Hepatocyte (in vitro differentiated cells): ENCODE measurements at regions not wholly inside any gene's neighbourhood (a gene's known extent, or its start where the extent isn't known, plus 50 kb on each side); places are given as distances from the start of the nearest gene placed in this dataset.
"Not testable (repeated sequence)": the region's sequence is repeated elsewhere in the genome, so short reads cannot be mapped to it uniquely, and the experiment has no call there.

Experiments used
- DNase-seq: peaks from one replicate; pipeline ENCODE4 v3.0.0-alpha.2; 2016; ENCODE audit warnings: low spot score
- H2AFZ ChIP-seq: fragments of 200-600 bp; sonication (generic); 2 replicates; pipeline ENCODE4 v1.6.0; 2016; ENCODE audit warnings: antibody characterized with exemption, mild to moderate bottlenecking
- H3K27ac ChIP-seq: fragments of 200-600 bp; sonication (generic); 2 replicates; pipeline ENCODE4 v1.5.1; 2016; ENCODE audit warnings: mild to moderate bottlenecking
- H3K27me3 ChIP-seq: fragments of 200-600 bp; sonication (generic); 2 replicates; pipeline ENCODE4 v1.6.1; 2016
- H3K36me3 ChIP-seq: fragments of 200-600 bp; sonication (generic); replicated peaks from 2 replicates; pipeline ENCODE4 v1.5.1; 2016; ENCODE audit warnings: low read depth; ENCODE audit not compliant: insufficient read depth
- H3K4me1 ChIP-seq: fragments of 200-600 bp; sonication (generic); 2 replicates; pipeline ENCODE4 v1.5.1; 2016; ENCODE audit warnings: mild to moderate bottlenecking, moderate library complexity; ENCODE audit not compliant: insufficient read depth
- H3K4me2 ChIP-seq: fragments of 200-600 bp; sonication (generic); 2 replicates; pipeline ENCODE4 v1.6.0; 2016
- H3K4me3 ChIP-seq: fragments of 200-600 bp; sonication (generic); 2 replicates; pipeline ENCODE4 v1.5.1; 2016; ENCODE audit warnings: mild to moderate bottlenecking
- H3K79me2 ChIP-seq: fragments of 200-600 bp; sonication (generic); 2 replicates; pipeline ENCODE4 v1.6.0; 2017; ENCODE audit warnings: mild to moderate bottlenecking
- H3K9me2 ChIP-seq: fragments of 200-600 bp; sonication (generic); replicated peaks from 2 replicates; pipeline ENCODE4 v1.6.0; 2017; ENCODE audit warnings: mild to moderate bottlenecking; ENCODE audit not compliant: insufficient read depth
- H3K9me3 ChIP-seq: fragments of 200-600 bp; sonication (generic); 2 replicates; pipeline ENCODE4 v1.5.1; 2016; ENCODE audit warnings: low read depth, mild to moderate bottlenecking
- H4K20me1 ChIP-seq: fragments of 200-600 bp; sonication (generic); 2 replicates; pipeline ENCODE4 v1.6.0; 2016; ENCODE audit warnings: mild to moderate bottlenecking; ENCODE audit not compliant: insufficient read depth, poor library complexity, severe bottlenecking
- WGBS: methylation state at CpG from one replicate; pipeline ENCODE4 v1.1.6; 2016; ENCODE audit warnings: low lambda C conversion rate; ENCODE audit errors: missing lambda C conversion rate; 5-methylcytosine and 5-hydroxymethylcytosine counted together

GRCh38 chr10:133785846-133786602 lies 159.4 kb upstream of the FRG2B start:
- not testable (repeated sequence) for H3K4me3 ChIP-seq, H3K9me2 ChIP-seq, H3K4me1 ChIP-seq, H3K36me3 ChIP-seq, H4K20me1 ChIP-seq, H3K27me3 ChIP-seq, H3K9me3 ChIP-seq, H2AFZ ChIP-seq, H3K79me2 ChIP-seq, H3K27ac ChIP-seq, H3K4me2 ChIP-seq
- 93% methylated on average over 36 of the region's 85 CpGs for WGBS
- DNase-seq: peak; percentile 0

- not testable (repeated sequence) for H3K4me3 ChIP-seq, H3K79me2 ChIP-seq, H3K4me2 ChIP-seq, H3K27me3 ChIP-seq, DNase-seq, H3K9me2 ChIP-seq, H3K9me3 ChIP-seq, H4K20me1 ChIP-seq, H2AFZ ChIP-seq, H3K36me3 ChIP-seq, H3K27ac ChIP-seq, H3K4me1 ChIP-seq
- WGBS: 89% methylated on average over 4 of the region's 5 CpGs
Observed at GRCh38 chr10:133785178-133785577, 158.6 kb upstream of the FRG2B start.

GRCh38 chr10:133765308-133765707 lies 138.7 kb upstream of the FRG2B start:
- H3K4me1 ChIP-seq, H3K27ac ChIP-seq, H3K4me2 ChIP-seq, H3K9me2 ChIP-seq, H3K9me3 ChIP-seq, H3K4me3 ChIP-seq, H4K20me1 ChIP-seq, H3K27me3 ChIP-seq, DNase-seq, H2AFZ ChIP-seq, H3K36me3 ChIP-seq, H3K79me2 ChIP-seq: not testable (repeated sequence)
- WGBS: no CpG with 5 or more reads among the region's 1 CpG

- H3K36me3 ChIP-seq, H3K9me2 ChIP-seq, H3K79me2 ChIP-seq, H3K27ac ChIP-seq, H3K4me2 ChIP-seq, H3K4me3 ChIP-seq, H2AFZ ChIP-seq, H3K9me3 ChIP-seq, H3K27me3 ChIP-seq, H4K20me1 ChIP-seq, H3K4me1 ChIP-seq: not testable (repeated sequence)
- no CpG with 5 or more reads among the region's 2 CpGs for WGBS
- peak; percentile 0 for DNase-seq
Observed at GRCh38 chr10:133764823-133765209, 138.2 kb upstream of the FRG2B start.

- H3K79me2 ChIP-seq, H3K4me2 ChIP-seq, H3K36me3 ChIP-seq, H3K4me1 ChIP-seq, H3K27me3 ChIP-seq, H3K9me2 ChIP-seq, H3K27ac ChIP-seq, H4K20me1 ChIP-seq, H3K4me3 ChIP-seq, H2AFZ ChIP-seq, H3K9me3 ChIP-seq: not testable (repeated sequence)
- 73% methylated on average over 6 of the region's 6 CpGs for WGBS
- DNase-seq: peak; percentile 2
Observed at GRCh38 chr10:133763875-133764822, 137.6 kb upstream of the FRG2B start.

- not testable (repeated sequence) for H3K27me3 ChIP-seq, H3K4me1 ChIP-seq, H4K20me1 ChIP-seq, H3K4me3 ChIP-seq, H3K79me2 ChIP-seq, H3K9me3 ChIP-seq, H3K36me3 ChIP-seq, H2AFZ ChIP-seq, H3K4me2 ChIP-seq, H3K27ac ChIP-seq, DNase-seq, H3K9me2 ChIP-seq
- WGBS: no CpG with 5 or more reads among the region's 3 CpGs
Observed at GRCh38 chr10:133763190-133763589, 136.6 kb upstream of the FRG2B start.

GRCh38 chr10:133753545-133753944 lies 127.0 kb upstream of the FRG2B start:
- not testable (repeated sequence) for H3K4me2 ChIP-seq, DNase-seq, H3K9me2 ChIP-seq, H3K36me3 ChIP-seq, H3K9me3 ChIP-seq, H3K4me1 ChIP-seq, H4K20me1 ChIP-seq, H3K27ac ChIP-seq, H2AFZ ChIP-seq, H3K4me3 ChIP-seq, H3K27me3 ChIP-seq, H3K79me2 ChIP-seq
- WGBS: no CpG with 5 or more reads among the region's 39 CpGs
